NCI-H748 treated with DMSO at 0.1 percent for 48 hours (cell line): ENCODE measurements at regions not wholly inside any gene's neighbourhood (a gene's known extent, or its start where the extent isn't known, plus 50 kb on each side); places are given as distances from the start of the nearest gene placed in this dataset.

Source experiments
- DNase-seq: peaks from one replicate; lab custom pipeline; 2025; lab: John Stamatoyannopoulos, UW

- DNase-seq, result no peak
Measured at GRCh38 chr5:39891376-39891775, 466.6 kb upstream of the DAB2 start.

DNA sequence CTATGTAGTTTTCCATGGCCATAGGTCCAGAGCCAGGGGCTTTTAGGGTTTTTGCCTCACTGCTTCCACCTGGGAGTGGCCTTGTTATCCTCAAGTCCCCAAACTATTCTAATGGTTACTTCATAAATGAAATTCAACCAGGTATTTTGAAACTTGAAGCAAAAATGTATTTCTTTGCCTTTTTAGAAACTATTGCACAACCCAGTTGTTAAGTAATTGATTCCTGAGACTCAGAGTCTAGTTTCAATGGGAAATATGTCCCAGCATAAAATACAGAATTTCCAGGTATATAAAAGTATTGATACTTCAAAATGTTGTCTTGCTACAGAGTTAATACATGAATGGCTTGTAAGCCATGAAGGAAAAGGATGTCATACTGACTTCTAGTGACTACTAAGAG is 456.2 kb upstream of the DAB2 start:
- DNase-seq, result no peak

DNA sequence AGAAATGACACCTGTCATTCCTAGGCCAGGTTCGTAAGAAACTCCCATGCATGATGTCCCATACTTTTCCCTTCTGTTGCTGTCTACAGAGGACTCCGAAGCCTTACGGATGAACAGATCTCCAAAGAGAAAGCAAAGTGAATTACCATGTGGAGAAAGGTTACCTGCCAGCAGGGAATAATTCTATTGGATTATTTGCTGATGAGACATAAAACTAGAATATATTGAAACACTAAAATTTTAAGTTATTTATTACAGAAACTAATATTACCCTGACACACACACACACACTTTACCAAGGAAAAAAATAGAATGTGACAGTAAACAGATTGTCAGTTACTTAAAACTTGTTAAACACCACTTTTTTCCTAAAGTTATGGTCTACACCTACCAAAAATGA is 452.7 kb upstream of the DAB2 start:
- DNase-seq, result no peak

- no peak for DNase-seq
Measured at GRCh38 chr5:39876146-39876545, 451.4 kb upstream of the DAB2 start.

DNA sequence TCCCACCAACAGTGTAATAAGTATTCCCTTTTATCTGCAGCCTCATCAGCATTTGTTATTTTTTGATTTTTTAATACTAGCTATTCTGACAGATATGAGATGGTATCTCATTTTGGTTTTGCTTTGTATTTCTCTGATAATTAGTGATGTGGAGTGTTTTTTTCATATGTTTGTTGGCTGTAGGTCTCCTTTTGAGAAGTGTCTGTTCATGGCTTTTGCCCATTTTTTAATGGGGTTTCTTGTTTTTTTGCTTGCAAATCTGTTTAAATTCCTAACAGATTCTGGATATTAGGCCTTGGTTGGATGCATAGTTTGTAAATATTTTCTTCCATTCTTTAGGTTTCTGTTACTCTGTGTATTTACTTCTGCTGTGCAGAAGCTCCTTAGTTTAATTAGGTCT is 445.4 kb upstream of the DAB2 start:
- no peak for DNase-seq

- DNase-seq, result no peak
Measured at GRCh38 chr5:39869396-39869795, 444.6 kb upstream of the DAB2 start.

- DNase-seq, result no peak
Measured at GRCh38 chr5:39867923-39868322, 443.1 kb upstream of the DAB2 start.

DNA sequence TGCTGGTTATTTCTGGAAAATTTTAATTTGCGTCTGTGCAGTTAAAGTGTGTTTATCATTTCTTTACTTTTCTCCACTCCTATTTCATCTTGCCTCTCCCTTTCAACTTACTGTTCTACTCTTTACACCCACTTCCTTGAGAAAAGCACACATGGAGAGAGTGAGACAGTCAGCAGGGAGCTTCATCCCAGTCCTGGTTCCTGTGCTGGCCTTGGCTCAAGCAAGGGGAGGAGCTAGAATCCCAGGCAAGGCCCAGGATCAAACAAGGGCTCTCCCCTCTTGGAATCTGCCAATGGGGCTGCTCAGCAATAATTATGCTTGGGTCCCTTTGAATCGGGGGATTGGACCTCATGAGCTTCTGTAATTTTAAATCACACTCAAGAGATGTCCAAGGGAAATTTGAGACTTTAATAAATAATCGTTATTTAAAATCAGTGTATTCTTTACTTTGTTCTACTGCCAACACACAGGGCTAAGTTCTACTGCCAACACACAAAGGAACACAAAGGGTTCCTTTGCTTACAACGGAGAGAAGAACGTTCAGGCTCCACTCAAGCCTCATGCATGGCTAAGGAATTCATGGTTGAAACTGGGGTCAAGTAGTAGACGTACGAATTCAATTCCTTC is 439.3 kb upstream of the DAB2 start:
- no peak for DNase-seq

DNA sequence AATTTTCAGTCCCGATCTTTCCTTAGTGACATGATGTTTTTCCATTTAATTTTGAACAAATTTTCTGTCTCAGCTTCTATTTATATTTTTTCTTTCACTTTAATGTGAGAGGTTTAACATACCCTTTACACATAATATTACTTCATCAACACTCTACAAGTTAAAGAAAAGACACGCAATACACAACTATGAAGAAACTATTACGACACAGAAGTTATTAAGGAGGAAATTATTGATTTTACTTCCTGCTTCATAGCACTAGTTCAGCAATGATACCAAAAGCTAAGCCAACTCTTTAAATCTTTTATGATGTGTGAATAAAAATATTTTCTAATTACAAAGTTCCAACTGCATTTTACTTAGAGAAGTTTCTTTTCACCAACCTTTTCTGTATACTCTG is 432.3 kb upstream of the DAB2 start:
- DNase-seq, result no peak

DNA sequence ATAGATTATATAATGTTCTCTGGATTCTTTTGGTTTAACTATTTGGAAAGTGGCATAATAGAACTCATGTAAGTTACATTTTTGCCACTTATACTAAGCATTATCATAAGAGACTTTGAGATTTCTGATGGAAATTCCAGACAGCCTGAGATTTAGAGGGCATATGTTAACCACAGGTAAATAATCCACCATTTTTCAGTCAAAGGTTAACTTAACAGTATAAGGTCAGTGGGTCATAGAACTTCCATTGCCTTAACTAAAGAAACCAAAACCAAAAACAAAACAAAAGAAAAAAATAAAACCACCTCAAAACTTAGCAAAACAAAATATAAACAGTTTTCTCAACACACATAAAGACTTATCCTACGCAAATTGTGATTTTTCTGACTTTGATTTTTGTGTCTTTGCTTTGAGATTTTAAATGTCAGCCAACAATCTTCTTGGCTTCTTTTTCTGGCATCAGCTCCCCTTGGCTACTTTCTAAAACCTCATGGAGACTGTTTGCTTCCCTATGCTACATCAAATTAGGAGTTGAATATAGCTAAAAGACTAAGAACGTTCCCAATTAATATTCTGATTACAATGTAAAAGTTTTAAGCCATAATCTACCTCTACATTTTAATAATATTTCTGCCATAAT is 430.1 kb upstream of the DAB2 start:
- no peak for DNase-seq

GRCh38 chr5:39850291-39850690 is 425.5 kb upstream of the DAB2 start:
- DNase-seq, result no peak

- DNase-seq, result no peak
Measured at GRCh38 chr5:39846144-39846543, 421.4 kb upstream of the DAB2 start.

- no peak for DNase-seq
Measured at GRCh38 chr5:39843767-39844166, 419.0 kb upstream of the DAB2 start.

DNA sequence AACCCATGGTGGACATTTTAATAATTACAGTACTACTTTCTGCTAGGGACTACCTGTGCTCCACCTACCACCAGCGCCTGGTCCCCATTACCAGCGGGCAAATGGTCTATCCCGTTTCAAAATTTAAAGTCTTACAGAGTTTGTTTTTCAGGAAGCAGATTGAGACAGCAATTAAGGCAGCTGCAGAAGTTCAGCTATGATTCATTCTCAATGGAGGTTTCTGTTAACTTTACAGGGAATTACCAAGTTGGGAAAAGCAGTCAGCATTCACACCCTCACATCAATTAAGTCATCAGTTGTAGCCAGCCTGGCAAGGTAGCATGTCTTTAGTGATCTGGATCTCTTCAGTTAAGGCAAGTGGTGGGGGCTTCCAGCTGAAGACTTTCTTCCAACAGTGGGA is 410.6 kb upstream of the DAB2 start:
- DNase-seq, result no peak

DNA sequence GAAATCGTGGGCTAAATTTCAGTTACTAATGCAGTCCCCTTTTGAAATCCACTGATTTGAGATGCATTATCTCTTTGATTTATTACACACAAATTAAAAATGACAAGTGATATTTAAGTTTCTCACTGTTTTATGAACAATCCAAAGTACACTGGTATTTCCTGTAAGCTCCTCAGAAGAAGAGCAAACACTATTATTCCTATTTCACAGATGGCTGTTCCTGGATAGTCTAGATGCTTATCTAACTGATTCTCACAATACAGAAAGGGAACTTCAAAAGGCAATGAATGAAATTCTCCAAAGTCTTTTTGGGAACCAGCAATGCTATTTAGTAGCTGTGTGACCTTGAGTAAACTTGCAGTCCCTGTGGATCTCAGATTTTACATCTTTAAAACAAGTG is 404.7 kb upstream of the DAB2 start:
- DNase-seq, result no peak

DNA sequence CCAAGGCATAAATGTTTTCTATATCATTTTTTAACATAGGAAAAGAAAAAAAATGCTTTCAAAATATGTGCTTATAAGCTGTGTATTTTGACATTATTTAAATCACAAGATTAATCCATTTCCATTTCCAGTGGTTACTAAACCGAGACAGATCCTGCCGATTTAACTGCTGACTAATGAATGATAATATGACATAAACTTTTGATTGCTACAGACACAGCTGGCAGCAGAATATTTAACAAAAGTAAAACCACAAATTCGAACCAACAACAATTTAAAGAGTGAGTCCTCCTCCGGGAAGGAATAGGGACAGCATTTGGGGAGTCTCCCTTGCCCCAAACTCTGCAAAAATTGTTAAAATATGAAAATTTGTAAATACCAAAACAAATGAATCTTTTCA is 401.3 kb upstream of the DAB2 start:
- DNase-seq, result no peak

DNA sequence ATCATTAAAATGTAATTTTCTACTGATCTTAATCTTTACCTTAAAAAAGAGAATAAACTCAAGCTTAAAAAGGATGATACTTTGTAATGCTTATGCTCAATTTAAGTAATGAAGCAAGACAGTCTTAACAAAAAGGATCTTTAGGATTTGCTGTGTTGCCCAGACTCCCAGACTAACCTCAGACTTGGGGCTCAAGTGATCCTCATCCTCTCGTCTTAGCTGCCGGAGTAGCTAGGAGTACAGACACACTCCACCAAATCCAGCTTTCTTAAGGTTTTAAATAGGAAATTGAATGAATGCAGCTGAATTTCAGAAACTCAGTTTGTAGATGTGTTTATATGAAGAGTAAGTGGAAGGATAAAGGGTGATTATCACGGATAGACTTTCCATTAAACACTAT is 400.5 kb upstream of the DAB2 start:
- DNase-seq, result no peak

DNA sequence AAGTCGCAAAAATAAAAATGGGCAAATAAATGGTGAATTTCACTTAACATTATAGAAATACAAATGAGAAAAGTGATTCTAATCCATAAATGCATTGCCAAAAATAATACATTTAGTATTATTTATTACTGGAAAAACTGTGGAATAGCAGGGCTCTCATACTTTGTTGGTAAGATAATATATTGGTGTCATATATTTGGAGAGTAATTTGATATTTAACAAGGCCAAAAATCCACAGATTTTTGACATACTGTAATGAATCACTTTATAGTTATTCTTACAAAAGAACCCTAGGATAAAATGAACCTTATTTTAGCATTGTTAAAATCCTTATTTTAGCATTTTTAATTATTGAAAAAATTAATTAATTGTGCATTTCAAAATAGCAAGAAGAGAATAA is 397.2 kb upstream of the DAB2 start:
- DNase-seq, result no peak

- no peak for DNase-seq
Measured at GRCh38 chr5:39816866-39817265, 392.1 kb upstream of the DAB2 start.

- no peak for DNase-seq
Measured at GRCh38 chr5:39816156-39816845, 391.5 kb upstream of the DAB2 start.

- no peak for DNase-seq
Measured at GRCh38 chr5:39815711-39816110, 390.9 kb upstream of the DAB2 start.

GRCh38 chr5:39811381-39811780 is 386.6 kb upstream of the DAB2 start:
- no peak for DNase-seq

DNA sequence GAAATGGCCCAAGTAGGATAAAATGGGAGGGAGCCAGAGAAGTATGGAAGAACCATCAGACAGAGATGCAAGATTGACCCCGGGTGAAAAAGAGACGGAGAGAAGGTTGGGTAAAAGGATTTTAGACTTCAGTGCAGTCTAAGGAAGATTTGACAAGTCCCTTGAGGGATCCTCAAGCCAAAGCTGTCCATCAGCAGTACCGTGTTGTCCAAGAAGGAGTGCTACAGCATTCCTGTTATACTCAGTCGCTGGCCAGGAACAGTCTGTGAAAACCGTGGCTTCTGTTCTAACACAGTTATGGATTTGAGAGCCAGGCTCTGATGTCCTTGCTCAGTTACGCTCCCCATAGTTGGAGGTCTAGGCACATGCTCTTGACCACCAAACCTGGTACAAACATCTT is 383.9 kb upstream of the DAB2 start:
- DNase-seq, result no peak

GRCh38 chr5:39801306-39801705 is 376.5 kb upstream of the DAB2 start:
- DNase-seq, result no peak
